ENCODE measurements at regions not wholly inside any gene's neighbourhood (a gene's known extent, or its start where the extent isn't known, plus 50 kb on each side); places are given as distances from the start of the nearest gene placed in this dataset.
"Not testable (repeated sequence)": the region's sequence is repeated elsewhere in the genome, so short reads cannot be mapped to it uniquely, and the experiment has no call there.

DNA sequence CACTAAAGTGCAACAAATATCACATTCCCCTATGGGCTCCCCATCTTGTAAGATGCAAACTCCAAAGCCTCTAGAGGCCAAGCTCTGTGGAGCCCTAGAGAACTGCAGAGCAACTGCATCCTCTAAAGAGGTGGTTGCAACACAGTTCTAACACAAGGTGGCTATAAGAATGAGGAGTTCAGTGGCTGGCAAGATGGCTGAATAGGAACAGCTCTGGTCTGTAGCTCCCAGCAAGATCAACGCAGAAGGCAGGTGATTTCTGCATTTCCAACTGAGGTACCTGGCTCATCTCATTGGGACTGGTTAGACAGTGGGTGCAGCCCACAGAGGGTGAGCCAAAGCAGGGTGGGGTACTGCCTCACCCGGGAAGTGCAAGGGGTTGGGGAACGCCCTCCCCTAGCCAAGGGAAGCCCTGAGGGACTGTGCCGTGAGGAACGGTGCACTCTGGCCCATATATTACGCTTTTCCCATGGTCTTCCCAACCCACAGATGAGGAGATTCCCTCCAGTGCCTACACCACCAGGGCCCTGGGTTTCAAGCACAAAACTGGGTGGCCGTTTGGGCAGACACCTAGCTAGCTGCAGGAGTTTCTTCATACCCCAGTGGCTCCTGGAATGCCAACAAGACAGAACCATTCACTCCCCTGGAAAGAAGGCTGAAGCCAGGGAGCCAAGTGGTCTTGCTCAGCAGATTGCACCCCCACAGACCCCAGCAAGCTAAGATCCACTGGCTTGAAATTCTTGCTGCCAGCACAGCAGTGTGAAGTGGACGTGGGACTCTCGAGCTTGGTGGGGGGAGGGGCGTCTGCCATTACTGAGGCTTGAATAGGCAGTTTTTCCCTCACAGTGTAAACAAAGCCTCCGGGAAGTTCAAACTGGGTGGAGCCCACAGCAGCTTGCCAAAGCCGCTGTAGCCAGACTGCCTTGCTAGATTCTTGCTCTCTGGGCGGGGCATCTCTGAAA is 188.6 kb upstream of the EGLN3 start:
- H3K9me3 ChIP-seq (ENCODE audit: control insufficient read depth, low read depth, low read length); H3K27me3 ChIP-seq (ENCODE audit: control insufficient read depth, insufficient read depth, low read length); H3K4me3 ChIP-seq (ENCODE audit: low read length); H3K36me3 ChIP-seq (ENCODE audit: control insufficient read depth, low read depth, low read length); H3K9ac ChIP-seq (ENCODE audit: low read length); H3K4me1 ChIP-seq (ENCODE audit: control insufficient read depth, low read depth, low read length); H3K27ac ChIP-seq (ENCODE audit: low read length): not testable (repeated sequence)

DNA sequence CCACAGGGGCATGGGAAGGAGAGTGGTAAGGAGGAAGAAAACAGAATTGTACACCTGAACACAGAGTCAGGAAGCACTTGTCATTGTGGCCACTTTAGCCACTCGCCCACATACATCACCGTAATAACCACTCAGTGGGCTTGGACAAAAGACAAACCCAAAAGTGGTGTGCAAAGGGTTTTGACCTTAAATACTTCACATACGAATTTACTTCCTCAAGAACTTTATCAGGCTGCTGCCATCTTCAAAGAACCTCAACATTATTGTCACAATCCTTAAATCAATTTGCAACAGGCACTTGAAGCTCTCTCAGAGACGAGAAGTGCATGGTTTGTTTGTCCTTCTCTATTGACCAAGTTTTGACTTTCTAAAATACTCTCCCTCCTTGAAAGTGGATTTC is 187.3 kb upstream of the EGLN3 start:
- no peaks in the 10 kb centered on the region for H3K27me3 ChIP-seq (ENCODE audit: control insufficient read depth, insufficient read depth, low read length)
- H3K9me3 ChIP-seq (ENCODE audit: control insufficient read depth, low read depth, low read length) = no peaks in the 10 kb centered on the region
- H3K27ac ChIP-seq (ENCODE audit: low read length) = no peak overlapping the region
- no peak overlapping the region for H3K9ac ChIP-seq (ENCODE audit: low read length)
- H3K4me3 ChIP-seq (ENCODE audit: low read length) = no peak overlapping the region
- no peaks in the 10 kb centered on the region for H3K36me3 ChIP-seq (ENCODE audit: control insufficient read depth, low read depth, low read length)
- no peaks in the 10 kb centered on the region for H3K4me1 ChIP-seq (ENCODE audit: control insufficient read depth, low read depth, low read length)

DNA sequence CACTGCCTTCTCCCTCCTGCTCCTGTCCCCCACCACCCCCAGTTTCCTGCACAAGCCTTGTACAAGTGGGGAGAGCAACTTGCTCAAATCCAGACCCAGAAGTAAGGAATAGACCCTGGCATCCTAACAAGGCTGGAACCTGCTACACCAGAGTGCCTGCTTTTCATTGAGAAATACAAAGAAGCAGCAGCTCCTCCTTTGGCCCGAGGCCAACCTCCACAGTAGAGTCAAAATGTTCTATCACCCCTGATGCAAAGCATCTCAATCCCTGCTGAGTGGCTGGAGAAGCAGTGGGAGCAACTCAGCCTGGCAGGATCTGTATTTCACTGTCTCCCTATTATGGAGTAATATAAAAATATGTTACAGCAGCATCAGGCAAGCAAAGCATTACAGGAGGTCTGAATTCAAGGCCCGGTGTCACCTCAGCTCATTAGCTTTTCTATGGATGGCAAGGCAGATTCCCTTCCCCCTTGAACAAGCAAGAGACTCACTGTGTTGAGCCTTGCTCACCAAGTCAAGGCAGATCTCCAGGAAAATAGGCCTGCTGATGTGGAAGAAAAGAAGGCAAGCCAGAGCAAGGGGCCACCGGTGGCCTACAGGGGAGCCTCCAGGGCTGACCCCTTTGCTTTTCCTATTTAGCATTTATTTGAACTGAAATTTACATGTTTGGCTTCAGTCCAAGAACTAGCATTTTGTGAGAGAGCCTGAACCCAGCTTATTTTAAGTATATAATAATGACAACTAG is 186.3 kb upstream of the EGLN3 start:
- Histone ChIP-seq H3K4me1 (ENCODE audit: control insufficient read depth, low read depth, low read length) (no peaks in the 10 kb centered on the region), H3K4me3 (ENCODE audit: low read length) (no peak overlapping the region), H3K27me3 (ENCODE audit: control insufficient read depth, insufficient read depth, low read length) (no peaks in the 10 kb centered on the region), H3K9me3 (ENCODE audit: control insufficient read depth, low read depth, low read length) (no peaks in the 10 kb centered on the region), H3K27ac (ENCODE audit: low read length) (no peak overlapping the region), H3K9ac (ENCODE audit: low read length) (no peak overlapping the region), H3K36me3 (ENCODE audit: control insufficient read depth, low read depth, low read length) (no peaks in the 10 kb centered on the region)

- H3K27me3 ChIP-seq (ENCODE audit: control insufficient read depth, insufficient read depth, low read length) = no peaks in the 10 kb centered on the region
Observed at GRCh38 chr14:34135492-34135891, 184.6 kb upstream of the EGLN3 start.

GRCh38 chr14:34134484-34134883 is 183.6 kb upstream of the EGLN3 start:
- Histone ChIP-seq H3K9me3 (ENCODE audit: control insufficient read depth, low read depth, low read length) (no peaks in the 10 kb centered on the region), H3K27me3 (ENCODE audit: control insufficient read depth, insufficient read depth, low read length) (no peaks in the 10 kb centered on the region), H3K36me3 (ENCODE audit: control insufficient read depth, low read depth, low read length) (no peaks in the 10 kb centered on the region), H3K4me1 (ENCODE audit: control insufficient read depth, low read depth, low read length) (no peaks in the 10 kb centered on the region), H3K9ac (ENCODE audit: low read length) (no peak overlapping the region), H3K27ac (ENCODE audit: low read length) (no peak overlapping the region), H3K4me3 (ENCODE audit: low read length) (no peak overlapping the region)

More at GRCh38 chr14:34135492-34135891, 184.6 kb upstream of the EGLN3 start:
- Histone ChIP-seq H3K36me3 (ENCODE audit: control insufficient read depth, low read depth, low read length) (no peaks in the 10 kb centered on the region), H3K4me1 (ENCODE audit: control insufficient read depth, low read depth, low read length) (no peaks in the 10 kb centered on the region), H3K27ac (ENCODE audit: low read length) (no peak overlapping the region), H3K9ac (ENCODE audit: low read length) (no peak overlapping the region), H3K9me3 (ENCODE audit: control insufficient read depth, low read depth, low read length) (no peaks in the 10 kb centered on the region), H3K4me3 (ENCODE audit: low read length) (no peak overlapping the region)

DNA sequence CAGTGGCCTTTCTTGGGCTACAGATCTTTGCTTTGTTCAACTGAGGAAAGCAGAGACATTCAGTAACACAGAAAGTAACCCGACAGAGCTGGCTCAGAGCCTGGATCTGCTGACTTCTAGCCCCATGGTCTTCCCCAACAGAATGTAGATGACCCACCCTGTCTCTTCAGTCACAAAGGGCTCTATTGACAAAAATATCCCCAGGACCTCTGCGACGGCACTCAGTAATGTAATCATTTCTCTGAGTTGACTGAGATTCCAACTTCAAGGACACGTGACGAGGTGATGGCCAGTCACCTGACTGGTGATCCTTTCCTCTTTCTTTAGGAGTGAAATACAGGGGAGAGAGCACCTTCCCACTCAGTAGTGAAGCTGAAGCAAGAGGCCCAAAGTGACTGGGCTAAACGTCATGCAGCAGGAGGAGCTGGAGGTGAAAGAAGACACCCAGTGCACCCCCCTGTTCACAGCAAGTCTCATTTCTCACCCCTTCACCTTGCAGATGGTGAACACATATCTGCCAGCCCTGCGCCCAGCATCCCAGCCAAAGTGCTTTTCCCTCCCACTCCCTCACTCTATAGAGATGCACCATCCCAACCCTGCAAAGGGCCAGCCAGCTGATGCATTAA is 179.2 kb upstream of the EGLN3 start:
- H3K27me3 ChIP-seq (ENCODE audit: control insufficient read depth, insufficient read depth, low read length) = no peaks in the 10 kb centered on the region
- H3K9ac ChIP-seq (ENCODE audit: low read length) = no peak overlapping the region
- no peak overlapping the region for H3K4me3 ChIP-seq (ENCODE audit: low read length)
- H3K4me1 ChIP-seq (ENCODE audit: control insufficient read depth, low read depth, low read length) = no peaks in the 10 kb centered on the region
- H3K9me3 ChIP-seq (ENCODE audit: control insufficient read depth, low read depth, low read length) = no peaks in the 10 kb centered on the region
- H3K36me3 ChIP-seq (ENCODE audit: control insufficient read depth, low read depth, low read length) = no peaks in the 10 kb centered on the region
- H3K27ac ChIP-seq (ENCODE audit: low read length) = no peak overlapping the region

- no peaks in the 10 kb centered on the region for H3K9me3 ChIP-seq (ENCODE audit: control insufficient read depth, low read depth, low read length)
- H3K4me1 ChIP-seq (ENCODE audit: control insufficient read depth, low read depth, low read length) = no peaks in the 10 kb centered on the region
- H3K4me3 ChIP-seq (ENCODE audit: low read length) = no peak overlapping the region
- H3K27ac ChIP-seq (ENCODE audit: low read length) = no peak overlapping the region
- no peak overlapping the region for H3K9ac ChIP-seq (ENCODE audit: low read length)
- H3K36me3 ChIP-seq (ENCODE audit: control insufficient read depth, low read depth, low read length) = no peaks in the 10 kb centered on the region
- no peaks in the 10 kb centered on the region for H3K27me3 ChIP-seq (ENCODE audit: control insufficient read depth, insufficient read depth, low read length)
Observed at GRCh38 chr14:34128665-34129064, 177.8 kb upstream of the EGLN3 start.

- H3K36me3 ChIP-seq (ENCODE audit: control insufficient read depth, low read depth, low read length) = no peaks in the 10 kb centered on the region
- no peaks in the 10 kb centered on the region for H3K4me1 ChIP-seq (ENCODE audit: control insufficient read depth, low read depth, low read length)
- H3K9ac ChIP-seq (ENCODE audit: low read length) = no peak overlapping the region
- H3K9me3 ChIP-seq (ENCODE audit: control insufficient read depth, low read depth, low read length) = no peaks in the 10 kb centered on the region
- H3K4me3 ChIP-seq (ENCODE audit: low read length) = no peak overlapping the region
- no peak overlapping the region for H3K27ac ChIP-seq (ENCODE audit: low read length)
- H3K27me3 ChIP-seq (ENCODE audit: control insufficient read depth, insufficient read depth, low read length) = no peaks in the 10 kb centered on the region
Observed at GRCh38 chr14:34126586-34126985, 175.7 kb upstream of the EGLN3 start.

- H3K27ac ChIP-seq (ENCODE audit: low read length) = no peak overlapping the region
- no peaks in the 10 kb centered on the region for H3K36me3 ChIP-seq (ENCODE audit: control insufficient read depth, low read depth, low read length)
- no peaks in the 10 kb centered on the region for H3K4me1 ChIP-seq (ENCODE audit: control insufficient read depth, low read depth, low read length)
- H3K27me3 ChIP-seq (ENCODE audit: control insufficient read depth, insufficient read depth, low read length) = no peaks in the 10 kb centered on the region
- H3K9ac ChIP-seq (ENCODE audit: low read length) = no peak overlapping the region
- H3K4me3 ChIP-seq (ENCODE audit: low read length) = no peak overlapping the region
- no peaks in the 10 kb centered on the region for H3K9me3 ChIP-seq (ENCODE audit: control insufficient read depth, low read depth, low read length)
Observed at GRCh38 chr14:34124585-34124984, 173.7 kb upstream of the EGLN3 start.

GRCh38 chr14:34122650-34123049 is 171.8 kb upstream of the EGLN3 start:
- H3K4me3 ChIP-seq (ENCODE audit: low read length) = no peak overlapping the region
- H3K9ac ChIP-seq (ENCODE audit: low read length) = no peak overlapping the region
- no peaks in the 10 kb centered on the region for H3K4me1 ChIP-seq (ENCODE audit: control insufficient read depth, low read depth, low read length)
- no peaks in the 10 kb centered on the region for H3K27me3 ChIP-seq (ENCODE audit: control insufficient read depth, insufficient read depth, low read length)
- no peaks in the 10 kb centered on the region for H3K36me3 ChIP-seq (ENCODE audit: control insufficient read depth, low read depth, low read length)
- H3K9me3 ChIP-seq (ENCODE audit: control insufficient read depth, low read depth, low read length) = no peaks in the 10 kb centered on the region
- H3K27ac ChIP-seq (ENCODE audit: low read length) = no peak overlapping the region

DNA sequence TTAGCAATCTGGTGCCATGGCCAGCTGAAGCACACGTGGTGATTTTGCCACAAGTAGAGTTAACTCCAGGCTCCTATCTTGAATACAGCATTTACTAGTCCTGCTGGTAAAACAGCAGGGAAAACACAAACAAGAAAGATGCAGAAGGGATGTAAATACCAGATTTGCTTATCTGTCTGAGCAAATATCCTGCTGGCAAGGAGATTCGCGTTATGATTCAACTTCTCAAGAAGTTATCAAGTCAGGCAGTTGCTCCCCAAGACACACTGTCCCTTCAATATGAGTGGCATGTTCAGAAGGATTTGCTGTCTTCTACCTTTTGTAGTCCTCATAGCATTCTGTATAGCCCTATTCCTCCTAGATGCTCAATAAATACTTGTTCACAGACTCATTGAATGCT is 171.2 kb upstream of the EGLN3 start:
- no peaks in the 10 kb centered on the region for H3K27me3 ChIP-seq (ENCODE audit: control insufficient read depth, insufficient read depth, low read length)
- H3K9ac ChIP-seq (ENCODE audit: low read length) = no peak overlapping the region
- H3K9me3 ChIP-seq (ENCODE audit: control insufficient read depth, low read depth, low read length) = no peaks in the 10 kb centered on the region
- no peaks in the 10 kb centered on the region for H3K36me3 ChIP-seq (ENCODE audit: control insufficient read depth, low read depth, low read length)
- no peak overlapping the region for H3K4me3 ChIP-seq (ENCODE audit: low read length)
- no peaks in the 10 kb centered on the region for H3K4me1 ChIP-seq (ENCODE audit: control insufficient read depth, low read depth, low read length)
- H3K27ac ChIP-seq (ENCODE audit: low read length) = no peak overlapping the region
